Testis (tissue), 2 donors: ENCODE measurements at regions not wholly inside any gene's neighbourhood (a gene's known extent, or its start where the extent isn't known, plus 50 kb on each side); places are given as distances from the start of the nearest gene placed in this dataset.
"Not testable (repeated sequence)": the region's sequence is repeated elsewhere in the genome, so short reads cannot be mapped to it uniquely, and the experiment has no call there.

Experiments used
- CTCF ChIP-seq, 3 experiments: fragments of 450-650 bp in 2 of 3; fragments of 200-600 bp in 1 of 3; sonication (generic) in 1 of 3; IDR thresholded peaks; one replicate each; pipeline ENCODE4 v1.5.1; 2016 to 2019; ENCODE audit warnings: antibody characterized with exemption in 3 of 3, mild to moderate bottlenecking in 2 of 3, moderate library complexity in 1 of 3
- POLR2A ChIP-seq: fragments of 450-650 bp; IDR thresholded peaks from one replicate; pipeline ENCODE4 v1.6.1; 2017; ENCODE audit warnings: antibody characterized with exemption, mild to moderate bottlenecking, moderate library complexity

- not testable (repeated sequence) for TF ChIP-seq CTCF (IDR thresholded peaks at IDR 0.05); POLR2A
Measured at GRCh38 chr20:22969031-22969430, 66.1 kb upstream of the SSTR4 start.
